ENCODE measurements at regions not wholly inside any gene's neighbourhood (a gene's known extent, or its start where the extent isn't known, plus 50 kb on each side); places are given as distances from the start of the nearest gene placed in this dataset.
"Not testable (repeated sequence)": the region's sequence is repeated elsewhere in the genome, so short reads cannot be mapped to it uniquely, and the experiment has no call there.

DNA sequence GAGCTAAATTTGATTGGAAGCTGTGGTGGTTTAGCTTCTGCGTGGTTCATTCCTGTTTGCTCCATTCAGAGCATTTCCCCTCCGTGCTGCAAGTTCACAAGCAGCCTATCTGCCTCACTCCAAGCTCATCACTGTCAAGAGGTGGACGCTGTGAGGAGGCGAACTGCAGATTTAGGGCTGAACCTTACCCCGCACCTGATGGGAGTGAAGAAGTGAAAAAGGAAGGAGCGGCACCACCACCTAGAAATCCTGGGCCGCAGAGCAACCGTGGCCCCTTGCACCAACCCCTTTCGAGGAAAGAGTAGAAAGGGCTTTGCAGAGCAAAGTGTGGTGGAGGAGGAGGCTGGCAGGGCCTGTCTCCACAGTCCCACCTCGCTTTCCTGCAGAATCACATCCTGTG is 117.4 kb downstream of the IER5 start:
- DNase-seq = no peak

DNA sequence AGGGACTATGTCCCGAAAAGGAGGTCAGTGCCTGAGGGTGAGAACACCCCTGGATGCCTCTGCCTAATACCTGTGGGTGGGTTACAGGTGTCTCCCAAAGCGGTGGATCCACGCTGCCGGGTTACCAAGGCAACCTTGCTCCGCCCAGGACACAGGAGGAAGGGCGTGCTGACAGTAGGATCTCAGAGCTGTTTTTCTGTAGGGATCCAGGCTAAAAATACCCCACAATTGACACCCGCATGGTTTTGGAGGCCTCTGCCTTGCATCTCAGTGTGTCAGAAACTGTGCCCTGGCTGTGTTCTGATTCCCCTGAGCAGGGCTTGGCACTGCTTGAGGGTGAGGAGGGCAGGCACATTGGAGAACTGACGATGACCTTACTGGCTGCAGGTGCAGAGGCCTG is 118.0 kb downstream of the IER5 start:
- no peak for DNase-seq

DNA sequence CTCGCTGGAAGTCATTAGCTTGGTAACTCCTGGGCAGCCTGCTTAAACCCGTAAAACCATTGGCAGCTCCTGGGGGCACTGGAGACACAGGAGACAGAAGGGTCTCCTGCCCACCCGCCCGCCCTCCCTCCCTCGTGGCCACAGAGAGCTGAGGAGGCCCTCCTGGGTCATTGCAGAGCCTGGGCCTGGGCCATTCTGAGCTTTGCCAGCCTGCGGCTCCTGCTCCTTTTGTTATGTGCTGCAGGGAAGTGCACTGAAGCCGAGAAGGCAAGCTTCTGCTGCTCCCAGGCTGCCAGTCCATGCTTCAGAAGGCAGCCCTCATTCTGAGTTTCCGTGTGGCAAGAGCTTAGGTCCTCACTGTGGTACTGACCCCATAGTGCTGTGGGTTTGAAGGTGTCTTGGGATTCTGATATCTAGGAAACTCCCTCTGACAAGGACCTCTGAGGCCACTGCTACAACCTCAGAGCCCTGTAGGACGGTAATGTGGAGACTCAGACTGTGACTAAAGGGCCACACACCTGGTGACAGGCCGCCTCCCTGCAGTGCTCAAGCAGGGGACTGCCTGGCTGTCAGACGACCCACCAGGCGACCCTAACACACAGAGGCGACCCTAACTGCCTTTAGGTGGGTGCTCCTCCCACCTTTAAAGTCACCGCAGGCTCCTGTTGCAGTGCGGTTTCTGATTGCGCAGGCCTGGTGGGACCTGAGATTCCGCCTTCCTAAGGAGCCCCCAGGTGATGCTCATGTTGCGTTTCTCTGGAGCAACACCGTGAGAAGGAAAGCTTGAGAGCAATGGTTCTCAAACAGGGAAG is 118.7 kb downstream of the IER5 start:
- DNase-seq = no peak

DNA sequence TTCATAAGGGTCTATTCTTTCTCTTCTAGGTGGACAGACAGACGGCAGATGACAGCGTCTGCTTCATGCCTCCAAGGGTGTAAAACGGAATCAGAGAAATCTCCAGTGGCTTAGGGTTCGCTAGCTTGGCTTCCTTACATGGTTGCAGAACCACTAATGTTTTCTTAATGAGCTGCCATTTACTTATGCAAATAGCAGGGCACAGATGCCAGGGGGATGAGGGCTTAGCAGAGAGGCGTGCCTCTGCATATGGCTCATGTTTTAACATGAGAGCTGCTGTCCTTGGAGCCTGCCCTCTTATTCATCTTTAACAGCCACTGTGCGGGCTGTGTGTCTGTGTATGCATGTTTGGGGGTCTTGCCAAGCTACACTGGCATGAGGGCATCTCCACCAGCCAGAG is 119.6 kb downstream of the IER5 start:
- no peak for DNase-seq

DNA sequence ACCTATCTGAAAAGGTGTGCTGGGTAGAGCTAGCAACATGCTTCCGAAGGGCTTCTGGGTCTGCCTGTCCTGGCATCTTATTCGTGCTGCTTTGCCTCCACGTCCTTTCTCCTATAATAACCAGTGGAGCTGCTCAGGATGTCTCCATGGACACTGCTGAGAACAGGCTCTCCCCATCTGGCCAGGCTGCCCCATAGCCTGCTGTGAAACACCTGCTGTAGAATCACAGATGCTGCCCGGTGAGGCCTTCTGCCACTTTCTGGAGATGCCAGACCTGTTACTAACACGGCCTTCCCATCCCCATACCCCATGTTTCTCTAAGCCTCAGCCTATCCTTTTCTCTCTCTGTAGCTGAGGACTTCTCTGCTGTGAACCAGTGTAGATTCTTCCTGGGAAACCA is 120.5 kb downstream of the IER5 start:
- no peak for DNase-seq

DNA sequence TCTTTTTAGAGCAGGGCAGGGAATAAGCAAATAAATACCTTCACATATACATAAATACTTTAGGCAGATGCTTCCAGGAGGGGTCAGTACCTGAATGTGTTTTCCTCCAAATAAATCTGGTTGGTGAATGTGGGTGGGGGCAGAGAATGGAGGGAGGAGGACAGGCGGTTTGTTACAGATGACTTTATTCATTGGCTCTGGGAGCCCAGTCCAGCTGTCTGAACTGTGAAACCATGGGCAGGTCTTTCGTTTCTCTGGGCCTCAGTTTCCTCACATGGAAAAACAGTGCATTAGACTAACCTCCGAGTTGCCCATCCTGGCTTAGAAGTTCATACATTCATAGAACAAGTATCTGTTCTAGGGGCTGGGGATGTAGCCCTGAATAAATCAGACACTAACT is 124.6 kb downstream of the IER5 start:
- DNase-seq = no peak

DNA sequence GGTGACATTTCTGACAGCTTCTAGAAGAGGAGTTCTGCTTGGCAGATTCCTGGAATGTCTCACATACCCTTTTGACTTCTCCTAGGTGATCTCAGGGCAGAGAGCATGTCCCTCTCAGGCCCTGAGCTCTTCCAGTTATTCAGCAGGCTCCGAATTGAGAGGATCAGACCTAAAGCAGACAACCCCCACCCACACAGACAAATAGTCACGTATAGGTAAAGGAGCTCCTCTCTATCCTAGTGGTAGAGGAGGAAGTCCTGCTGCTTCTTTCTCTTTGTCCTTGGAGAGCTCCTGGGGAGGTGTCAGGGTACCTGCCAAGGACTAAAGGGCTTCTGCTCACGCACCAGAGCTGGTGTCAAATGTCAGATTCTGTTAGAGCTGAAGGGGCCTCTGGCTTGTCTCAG is 128.1 kb downstream of the IER5 start:
- DNase-seq = no peak

DNA sequence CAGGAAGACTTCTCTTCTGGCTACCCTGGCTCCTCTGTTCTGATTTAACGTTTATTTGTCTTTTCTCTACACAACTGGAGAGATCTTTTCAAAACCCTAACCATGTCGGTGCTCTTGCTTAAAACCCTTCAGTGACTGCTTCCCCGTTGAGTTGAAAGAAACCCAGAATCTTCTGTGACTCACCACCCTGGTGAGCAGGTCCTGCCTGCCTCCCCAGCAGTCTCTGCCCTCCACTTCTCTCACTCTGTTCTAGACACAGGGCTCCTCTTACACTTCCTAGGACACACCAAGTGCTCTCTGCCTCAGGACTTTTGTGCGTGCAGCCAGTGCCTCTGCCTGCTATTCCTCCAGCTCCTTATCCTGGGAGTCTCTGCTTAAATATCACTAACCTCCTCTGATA is 131.4 kb downstream of the IER5 start:
- no peak for DNase-seq

DNA sequence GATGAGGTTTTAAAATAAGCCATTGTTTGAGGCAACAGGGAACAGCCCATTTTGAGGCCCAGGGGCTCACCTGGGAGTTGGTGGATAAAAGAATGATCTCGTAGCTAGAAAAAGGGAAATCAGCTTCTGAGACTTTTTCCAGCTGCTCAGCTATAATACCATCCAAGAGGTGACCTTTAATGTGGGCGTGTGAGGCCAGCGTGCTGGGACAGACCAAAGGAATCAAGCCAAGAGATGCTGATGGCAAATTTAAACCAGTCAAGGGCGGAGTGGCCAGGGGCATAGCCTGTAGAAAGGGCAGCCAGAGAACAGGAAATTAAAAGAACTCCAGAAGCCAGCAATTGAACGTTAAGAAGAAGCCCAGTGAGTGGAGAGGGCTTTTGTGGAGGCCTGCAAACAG is 132.6 kb downstream of the IER5 start:
- DNase-seq = no peak

DNA sequence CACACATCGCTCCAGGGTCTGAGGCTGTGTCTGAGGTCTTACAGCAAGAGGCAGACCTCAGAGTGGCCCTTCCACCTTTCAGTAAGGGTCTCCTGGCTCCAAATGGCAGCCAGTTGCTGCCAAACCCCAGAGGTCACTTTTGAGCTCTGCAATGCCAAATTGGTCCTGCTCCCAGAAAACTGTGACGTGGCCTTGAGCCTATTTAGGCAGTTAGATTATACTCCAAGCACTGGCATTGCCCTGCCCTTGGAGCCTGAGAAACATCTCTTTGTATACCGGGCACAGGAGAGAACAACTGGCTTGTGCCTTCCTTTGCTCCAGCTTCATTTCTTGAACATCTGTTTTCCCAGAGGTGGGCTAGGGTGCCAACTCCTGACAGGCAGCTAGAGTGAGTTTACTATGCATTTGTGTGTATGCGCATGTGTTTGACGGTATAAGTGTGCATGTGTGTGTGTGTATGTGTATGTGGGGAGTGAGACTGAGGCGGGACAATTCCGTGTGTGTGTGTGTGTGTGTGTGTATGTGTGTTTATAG is 134.5 kb downstream of the IER5 start:
- DNase-seq = no peak

DNA sequence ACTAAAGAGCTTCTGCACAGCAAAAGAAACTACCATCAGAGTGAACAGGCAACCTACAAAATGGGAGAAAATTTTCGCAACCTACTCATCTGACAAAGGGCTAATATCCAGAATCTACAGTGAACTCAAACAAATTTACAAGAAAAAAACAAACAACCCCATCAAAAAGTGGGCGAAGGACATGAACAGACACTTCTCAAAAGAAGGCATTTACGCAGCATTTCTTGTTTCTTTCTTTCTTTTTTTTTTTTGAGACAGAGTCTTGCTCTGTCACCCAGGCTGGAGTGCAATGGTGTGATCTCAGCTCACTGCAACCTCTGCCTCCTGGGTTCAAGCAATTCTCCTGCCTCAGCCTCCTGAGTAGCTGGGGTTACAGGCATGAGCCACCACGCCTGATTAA is 138.2 kb downstream of the IER5 start:
- DNase-seq = not testable (repeated sequence)

DNA sequence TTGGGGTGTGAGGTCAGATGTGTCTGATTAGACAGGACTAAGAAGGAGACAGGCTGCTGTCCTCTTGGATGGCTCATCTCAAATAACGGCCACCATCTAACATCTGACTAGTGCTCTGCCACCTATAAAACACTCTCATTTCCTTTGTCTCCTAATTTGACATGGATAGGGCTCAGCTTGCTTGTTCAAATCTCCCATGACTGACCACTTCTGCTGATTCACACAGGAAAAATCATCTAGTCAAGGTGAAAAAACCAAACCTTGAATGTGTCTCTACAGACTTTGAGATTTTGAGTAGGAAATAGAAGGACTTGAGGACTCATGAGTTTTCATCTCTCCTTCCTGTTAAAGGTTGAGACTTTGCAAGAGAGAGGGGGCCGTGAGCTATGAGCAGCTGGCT is 150.6 kb downstream of the IER5 start:
- DNase-seq = no peak

DNA sequence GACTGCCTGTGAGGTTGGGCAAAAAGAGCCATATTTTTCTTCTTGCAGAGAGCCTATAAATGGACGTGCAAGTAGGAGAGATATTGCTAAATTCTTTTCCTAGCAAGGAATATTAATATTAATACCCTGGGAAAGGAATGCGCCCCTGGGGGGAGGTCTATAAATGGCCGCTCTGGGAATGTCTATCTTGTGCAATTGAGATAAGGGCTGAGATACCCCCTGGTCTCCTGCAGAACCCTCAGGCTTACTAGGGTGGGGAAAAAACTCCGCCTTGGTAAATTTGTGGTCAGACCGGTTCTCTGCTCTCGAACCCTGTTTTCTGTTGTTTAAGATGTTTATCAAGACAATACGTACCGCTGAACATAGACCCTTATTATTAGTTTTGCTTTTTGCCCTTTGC is 157.8 kb downstream of the IER5 start:
- DNase-seq = not testable (repeated sequence)

DNA sequence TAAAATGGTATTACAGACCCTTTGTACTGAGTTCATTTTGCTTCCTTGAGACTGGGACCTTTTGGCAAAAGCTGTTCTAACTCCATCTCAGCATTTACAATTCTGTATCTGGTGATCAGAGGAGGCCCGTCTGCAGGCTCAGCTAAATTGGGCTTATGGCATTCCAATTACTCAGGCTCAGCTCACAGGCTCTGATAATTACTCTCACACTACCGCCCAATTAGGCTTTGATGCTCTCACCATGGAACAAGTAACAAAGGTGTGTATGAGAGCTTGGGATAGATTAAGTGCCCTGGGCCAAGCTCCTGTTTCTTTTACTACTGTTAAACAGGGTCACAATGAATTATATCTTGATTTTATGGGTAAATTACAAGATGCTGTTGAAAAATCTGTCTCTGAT is 159.9 kb downstream of the IER5 start:
- not testable (repeated sequence) for DNase-seq

DNA sequence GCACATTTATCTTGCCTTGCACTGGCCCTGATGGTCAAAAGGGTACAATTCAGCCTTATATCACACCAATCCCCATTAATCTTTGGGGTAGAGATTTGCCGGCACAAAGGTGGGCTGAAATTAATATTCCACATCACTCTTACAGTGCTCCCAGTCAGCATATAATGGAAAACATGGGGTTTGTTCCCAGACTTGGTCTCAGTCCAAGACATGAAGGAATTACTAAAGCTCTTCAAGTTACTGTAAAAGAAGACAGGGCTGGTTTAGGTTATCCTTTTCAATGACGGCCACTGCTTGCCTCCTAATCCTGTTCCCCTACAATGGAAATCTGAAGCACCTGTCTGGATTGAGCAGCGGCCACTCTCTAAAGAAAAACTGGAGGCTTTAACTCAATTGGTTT is 160.7 kb downstream of the IER5 start:
- no peak for DNase-seq

DNA sequence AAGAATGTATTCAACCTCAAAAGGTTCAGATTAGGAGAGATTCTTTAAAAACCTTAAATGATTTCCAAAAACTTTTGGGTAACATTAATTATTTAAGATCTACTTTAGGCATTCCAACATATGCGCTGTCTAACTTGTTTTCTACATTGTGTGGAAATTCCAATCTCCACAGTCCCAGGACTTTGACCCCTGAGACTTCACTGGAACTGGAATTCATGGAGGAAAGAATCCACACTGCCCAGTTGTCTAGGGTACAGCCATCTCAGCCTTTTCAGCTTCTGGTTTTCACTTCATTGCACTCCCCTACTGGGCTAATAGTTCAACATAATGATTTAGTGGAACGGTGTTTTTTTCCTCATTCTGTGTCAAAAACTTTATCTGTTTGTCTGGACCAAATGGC is 161.5 kb downstream of the IER5 start:
- DNase-seq = no peak

DNA sequence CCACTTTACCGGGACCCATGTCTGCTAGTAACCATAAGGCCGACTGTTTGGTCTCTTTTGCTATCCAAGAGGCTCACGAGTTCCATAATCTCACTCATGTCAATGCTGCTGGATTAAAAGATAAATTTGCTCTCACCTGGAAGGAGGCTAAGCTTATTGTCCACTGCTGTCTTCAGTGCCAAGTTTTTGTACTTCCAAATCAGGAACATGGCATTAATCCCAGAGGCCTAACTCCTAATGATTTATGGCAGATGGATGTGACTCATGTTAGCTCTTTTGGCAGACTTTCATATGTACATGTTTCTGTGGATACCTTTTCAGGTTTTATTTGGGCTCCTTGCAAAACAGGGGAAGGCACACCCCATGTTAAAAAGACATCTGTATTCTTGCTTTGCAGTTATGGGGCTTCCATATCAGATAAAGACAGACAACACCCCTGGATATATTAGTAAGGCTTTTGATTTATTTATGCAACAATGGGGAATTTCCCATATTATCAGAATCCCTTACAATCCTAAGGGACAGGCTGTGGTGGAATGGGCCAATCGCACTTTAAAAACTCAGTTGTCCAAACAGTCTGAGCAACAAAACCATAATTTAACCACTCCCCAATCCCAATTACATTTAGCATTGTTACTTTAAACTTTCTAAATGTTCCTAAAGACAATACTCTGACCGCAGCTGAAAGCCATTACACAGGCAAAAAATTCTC is 162.7 kb downstream of the IER5 start:
- no peak for DNase-seq

DNA sequence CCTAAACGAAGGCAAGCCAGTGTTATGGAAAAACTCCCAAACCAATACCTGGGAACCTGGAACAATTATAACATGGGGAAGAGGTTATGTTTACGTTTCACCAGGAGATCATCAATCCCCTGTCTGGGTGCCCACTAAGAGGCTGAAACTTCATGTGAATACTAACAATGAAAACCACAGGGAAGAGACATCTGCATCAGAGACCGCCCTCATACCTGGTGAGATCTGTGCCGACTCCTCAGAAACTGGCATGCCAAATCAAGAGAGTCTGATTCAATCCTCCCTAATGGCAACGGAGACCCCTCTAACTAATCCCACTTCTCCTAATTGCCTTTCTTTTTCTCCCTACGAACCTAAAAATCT is 163.2 kb downstream of the IER5 start:
- no peak for DNase-seq

DNA sequence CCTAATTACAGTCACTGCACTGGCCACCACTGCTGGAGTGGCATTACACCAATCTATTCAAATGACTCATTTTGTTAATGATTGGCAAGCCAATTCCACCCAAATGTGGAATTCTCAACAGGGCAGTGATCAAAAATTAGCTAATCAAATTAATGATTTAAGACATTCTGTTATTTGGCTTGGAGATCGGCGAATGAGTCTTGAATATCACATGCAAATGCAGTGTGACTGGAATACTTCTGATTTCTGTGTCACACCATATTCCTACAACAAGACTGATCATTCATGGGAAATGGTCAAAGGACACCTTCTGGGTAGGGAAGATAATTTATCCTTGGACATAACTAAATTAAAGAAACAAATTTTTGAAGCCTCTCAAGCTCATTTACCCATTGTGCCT is 165.1 kb downstream of the IER5 start:
- not testable (repeated sequence) for DNase-seq

DNA sequence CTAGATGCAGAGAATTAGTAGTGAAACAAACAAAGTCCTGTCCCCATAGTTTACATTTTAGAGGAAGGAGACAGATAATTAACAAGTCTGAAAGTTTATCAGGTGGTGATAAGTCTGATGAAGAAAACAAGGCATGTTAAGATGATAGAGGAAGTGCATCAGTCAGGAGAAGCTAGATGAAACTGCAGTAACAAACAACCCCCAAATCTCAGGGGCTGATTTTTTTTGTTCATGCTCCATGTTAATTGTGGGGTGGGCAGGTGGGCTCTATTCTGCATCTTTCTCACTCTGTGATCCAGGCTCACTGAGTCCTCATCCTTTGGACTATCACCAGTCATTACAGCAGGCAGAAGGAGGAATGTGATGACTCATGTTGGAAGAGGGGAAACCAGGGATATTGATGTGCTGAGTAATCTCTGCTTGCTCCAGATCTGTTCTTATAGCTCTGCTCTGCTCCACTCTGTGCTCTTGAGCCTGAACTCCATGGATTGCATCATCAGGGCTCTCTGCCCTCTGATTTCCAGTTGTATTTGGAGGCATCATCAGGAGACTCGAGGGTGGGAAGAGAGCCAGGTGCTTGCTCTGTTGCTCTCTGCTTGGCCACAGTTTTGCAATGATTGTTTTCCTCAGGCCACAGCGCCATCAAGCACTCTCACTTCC is 166.9 kb downstream of the IER5 start:
- no peak for DNase-seq

DNA sequence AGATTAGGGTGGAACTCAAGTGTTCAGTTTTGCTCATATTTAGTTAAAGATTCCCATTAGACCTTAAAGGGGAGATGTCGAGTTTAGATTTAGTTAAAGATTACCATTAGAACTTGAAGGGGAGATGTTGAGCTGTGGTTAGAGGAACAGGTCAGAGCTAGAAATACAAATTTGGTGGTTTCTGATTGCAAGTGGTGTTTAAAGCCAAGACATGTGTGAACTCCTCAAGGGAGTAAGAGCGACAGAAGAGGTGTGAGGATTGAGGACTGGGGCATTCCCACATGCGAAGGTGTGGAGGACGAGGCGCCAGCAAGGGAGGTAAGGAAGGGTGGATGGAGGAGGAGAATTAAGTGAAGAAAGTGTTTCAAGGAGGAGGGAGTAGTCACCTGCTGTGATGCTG is 168.6 kb downstream of the IER5 start:
- no peak for DNase-seq

DNA sequence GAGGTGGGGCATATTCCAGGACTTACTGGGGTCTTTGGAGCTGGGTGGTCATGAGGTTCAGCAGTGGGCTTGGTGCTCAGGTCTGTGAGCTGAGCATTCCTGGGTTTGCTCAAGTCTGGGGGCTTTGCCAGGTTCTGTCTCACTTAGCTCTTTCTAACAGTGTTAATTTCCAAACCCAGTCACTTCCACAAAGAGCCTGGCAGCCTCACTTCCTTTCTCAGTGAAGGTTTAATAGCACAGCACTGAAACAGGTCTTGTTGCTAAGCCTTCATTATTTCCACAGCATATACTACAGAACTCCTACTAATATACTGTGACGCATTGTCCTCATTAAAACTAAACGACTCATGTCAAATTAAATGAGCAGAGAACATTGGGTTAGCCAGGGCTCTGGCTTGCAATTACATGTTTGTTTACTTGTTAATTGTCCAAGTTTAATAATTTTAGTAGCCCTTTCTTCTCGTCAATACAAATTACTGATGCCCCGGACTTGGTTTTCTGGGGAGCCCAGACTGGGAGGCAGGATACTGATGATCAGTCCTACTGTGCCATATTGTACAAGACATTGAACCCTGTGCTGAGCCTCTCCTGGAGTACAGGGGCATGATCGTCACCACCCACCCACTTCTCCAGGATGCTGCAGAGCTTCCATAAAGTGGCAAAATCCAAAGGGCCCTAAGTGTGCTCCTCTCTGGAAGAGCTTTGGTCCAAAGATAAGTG is 170.7 kb downstream of the IER5 start:
- no peak for DNase-seq

DNA sequence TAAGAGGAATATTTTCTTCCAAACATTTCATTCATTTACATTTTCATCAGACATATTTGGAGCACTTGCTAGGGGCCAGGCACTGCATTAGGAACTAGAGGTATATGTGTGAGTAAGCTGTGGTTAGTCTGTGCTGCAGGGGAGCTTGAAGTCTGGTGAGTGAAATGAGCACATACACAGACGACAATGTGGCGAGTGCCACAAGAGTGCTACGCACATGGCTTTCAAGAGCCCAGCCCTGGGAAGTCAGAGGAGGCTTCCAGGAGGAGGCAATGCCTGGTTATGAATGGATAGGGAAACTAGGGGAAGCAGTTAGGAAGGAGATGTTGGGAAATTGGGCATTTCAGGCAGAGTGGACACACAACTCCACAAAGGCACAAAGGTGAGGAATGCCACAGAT is 171.8 kb downstream of the IER5 start:
- DNase-seq = no peak

Data from SHP77 treated with DMSO at 0.1 percent for 48 hours (cell line).